ENCODE measurements at regions not wholly inside any gene's neighbourhood (a gene's known extent, or its start where the extent isn't known, plus 50 kb on each side); places are given as distances from the start of the nearest gene placed in this dataset.

DNA sequence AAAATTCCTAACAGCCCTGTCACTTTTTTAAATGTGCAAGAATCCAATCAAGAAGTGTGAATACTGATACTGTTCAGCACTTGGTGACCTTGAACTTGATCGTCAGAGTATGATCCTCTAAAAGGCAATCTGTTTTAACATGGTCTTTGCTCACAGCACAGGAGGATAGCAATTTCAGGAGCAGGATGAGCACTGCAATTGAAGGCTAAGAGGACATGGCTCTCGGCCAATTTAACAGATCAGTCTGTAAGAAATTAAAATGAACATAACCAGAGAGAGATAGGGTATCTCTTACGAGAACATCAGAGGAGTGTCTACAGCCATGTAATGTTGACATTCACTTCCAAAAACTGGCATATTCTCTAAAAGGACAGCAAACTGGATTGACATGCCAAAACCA is 243.1 kb downstream of the LTN1 start:
- DNase-seq, result no peak

DNA sequence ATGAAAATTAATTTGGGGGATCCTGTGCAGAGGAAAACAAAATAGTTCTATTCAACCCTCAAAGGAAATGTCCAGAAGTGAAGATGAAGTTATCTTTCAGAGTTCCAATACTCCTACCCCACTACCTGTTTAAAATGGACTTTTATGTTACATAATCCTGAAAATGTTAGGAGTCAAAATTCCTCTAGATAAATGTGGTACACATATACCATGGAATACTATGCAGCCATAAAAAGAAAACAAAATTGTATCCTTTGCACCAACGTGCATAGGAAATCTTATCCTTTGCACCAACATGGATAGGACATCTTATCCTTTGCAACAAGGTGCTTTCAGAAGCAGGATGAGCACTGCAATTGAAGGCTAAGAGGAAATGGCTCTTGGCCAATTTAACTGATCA is 245.2 kb downstream of the LTN1 start:
- Histone ChIP-seq H3K36me3 (replicated peaks in 1 of 2; ENCODE audit: insufficient read depth in 1 of 2, low read depth in 2 of 2) (no peaks in the 10 kb centered on the region), H3K4me1 (no peaks in the 10 kb centered on the region), H3K27me3 (no peaks in the 10 kb centered on the region), H3K27ac (no peak overlapping the region), H3K4me3 (no peak overlapping the region), H3K9me3 (no peaks in the 10 kb centered on the region)
- ATAC-seq (no peak), DNase-seq (no peak)
- no peak for TF ChIP-seq CTCF (IDR thresholded peaks at IDR 0.05)
- TF ChIP-seq POLR2A (IDR thresholded peaks at IDR 0.05), result no peak
- WGBS, 2 donors, result 45 to 69% methylated on average over 1 of the region's 1 CpG
- intact Hi-C loops (cut with DNase I), result loop anchor here (10.0 kb wide), 1 partner anchor 233 kb away; no protein-coding TSS in a partner anchor

More for the DNA sequence above, 243.1 kb downstream of the LTN1 start:
- Histone ChIP-seq H3K27ac (no peak overlapping the region), H3K9me3 (no peaks in the 10 kb centered on the region), H3K36me3 (replicated peaks in 1 of 2; ENCODE audit: insufficient read depth in 1 of 2, low read depth in 2 of 2) (no peaks in the 10 kb centered on the region), H3K4me3 (no peak overlapping the region), H3K27me3 (no peaks in the 10 kb centered on the region), H3K4me1 (no peaks in the 10 kb centered on the region)
- TF ChIP-seq POLR2A (IDR thresholded peaks at IDR 0.05), result no peak
- TF ChIP-seq CTCF (IDR thresholded peaks at IDR 0.05), result no peak
- WGBS, 2 donors, result 54 to 62% methylated on average over 3 of the region's 3 CpGs
- ATAC-seq, result no peak
- intact Hi-C loops (cut with DNase I), result loop anchor here (10.0 kb wide), 1 partner anchor 235 kb away; no protein-coding TSS in a partner anchor

DNA sequence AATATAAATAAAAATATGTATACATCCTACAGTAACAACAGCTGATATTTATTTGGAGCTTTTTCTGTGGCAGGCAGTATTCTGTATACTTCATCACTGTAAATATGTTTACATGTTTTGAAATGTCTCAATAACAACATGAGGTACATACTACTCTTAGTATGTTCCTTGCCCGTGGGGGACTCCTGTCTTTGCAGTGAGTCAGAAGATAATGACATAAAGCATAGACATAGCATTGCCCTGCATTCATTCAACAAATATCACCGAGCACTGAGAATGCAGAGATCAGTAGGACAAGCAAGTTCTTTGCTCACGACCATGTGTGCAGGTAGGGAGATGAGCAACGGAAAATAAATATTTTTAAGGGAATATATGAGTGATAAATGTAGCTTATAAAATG is 246.5 kb downstream of the LTN1 start:
- ATAC-seq (no peak), DNase-seq (no peak)
- 43 to 58% methylated on average over 4 of the region's 4 CpGs for WGBS, 2 donors
- intact Hi-C loops (cut with DNase I), result loop anchor here (10.0 kb wide), 1 partner anchor 231 kb away; no protein-coding TSS in a partner anchor
- TF ChIP-seq POLR2A (IDR thresholded peaks at IDR 0.05) (no peak), CTCF (IDR thresholded peaks at IDR 0.05) (no peak)
- no peaks in the 10 kb centered on the region for H3K36me3 ChIP-seq (replicated peaks in 1 of 2; ENCODE audit: insufficient read depth in 1 of 2, low read depth in 2 of 2)
- H3K4me1 ChIP-seq, result no peaks in the 10 kb centered on the region
- H3K9me3 ChIP-seq, result no peaks in the 10 kb centered on the region
- no peaks in the 10 kb centered on the region for H3K27me3 ChIP-seq
- no peak overlapping the region for H3K27ac ChIP-seq
- H3K4me3 ChIP-seq, result no peak overlapping the region

DNA sequence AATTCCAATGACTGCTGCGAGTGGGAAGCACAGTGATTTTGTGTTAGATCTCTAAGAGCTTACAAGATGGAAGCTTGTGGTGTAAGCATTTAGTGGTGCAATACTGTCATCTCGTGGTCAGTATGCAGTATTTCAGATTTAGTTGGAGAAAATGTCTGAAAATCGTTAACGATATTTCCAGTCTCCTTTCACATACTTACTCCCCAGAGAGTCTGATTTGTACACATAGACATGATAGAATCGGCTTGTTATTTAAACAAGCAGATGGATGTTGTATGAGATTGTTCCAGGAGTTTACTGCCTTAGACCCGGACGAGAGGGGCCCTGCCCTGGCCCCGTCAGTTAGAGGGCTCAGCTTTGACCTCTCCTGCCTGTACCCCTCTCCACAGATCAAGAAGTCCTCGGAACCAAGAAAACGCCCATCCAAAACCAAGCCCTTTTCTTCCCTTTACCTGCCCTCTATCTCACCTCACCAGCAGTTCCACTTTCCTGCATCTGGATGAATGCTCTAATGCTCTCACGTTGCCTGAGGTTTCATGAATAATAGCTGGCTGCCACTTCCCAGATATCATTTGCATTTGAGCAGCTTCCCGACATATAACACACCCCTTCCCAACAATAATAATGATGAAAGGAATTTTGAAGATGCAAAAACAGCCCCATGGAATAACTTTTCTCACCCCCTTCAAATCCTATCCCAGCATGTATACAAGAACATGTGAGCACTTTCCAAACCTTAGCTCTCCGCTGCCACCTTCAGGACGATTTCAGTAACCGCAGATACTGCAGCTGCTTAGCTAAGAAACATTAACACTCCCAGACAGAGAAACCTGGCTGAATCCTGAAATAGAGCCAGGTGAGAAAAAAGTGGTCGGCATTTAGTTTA is 247.3 kb downstream of the LTN1 start:
- DNase-seq, result peak; percentile 77 to 80 (median 78)
- H3K4me1 ChIP-seq, result no peaks in the 10 kb centered on the region
- intact Hi-C loops (cut with DNase I), result loop anchor here (10.0 kb wide), 1 partner anchor 231 kb away; no protein-coding TSS in a partner anchor
- no peaks in the 10 kb centered on the region for H3K27me3 ChIP-seq
- 3 to 5% methylated on average over 16 of the region's 16 CpGs for WGBS, 2 donors
- H3K4me3 ChIP-seq, result peak overlapping the region in 1 of 2 donors; percentile 7
- ATAC-seq, result peak; percentile 95
- no peaks in the 10 kb centered on the region for H3K36me3 ChIP-seq (replicated peaks in 1 of 2; ENCODE audit: insufficient read depth in 1 of 2, low read depth in 2 of 2)
- peak; percentile 70 to 99 (median 98) for TF ChIP-seq CTCF (IDR thresholded peaks at IDR 0.05)
- TF ChIP-seq POLR2A (IDR thresholded peaks at IDR 0.05), result no peak
- peak overlapping the region in 2 of 4 donors; percentile 22 to 26 for H3K27ac ChIP-seq
- no peaks in the 10 kb centered on the region for H3K9me3 ChIP-seq
